Fibroblast of gingiva (primary cell): ENCODE measurements at regions not wholly inside any gene's neighbourhood (a gene's known extent, or its start where the extent isn't known, plus 50 kb on each side); places are given as distances from the start of the nearest gene placed in this dataset.
"Not testable (repeated sequence)": the region's sequence is repeated elsewhere in the genome, so short reads cannot be mapped to it uniquely, and the experiment has no call there.

Experiments
- DNase-seq: peaks from one replicate; pipeline ENCODE4 v3.0.0-alpha.2; 2011; ENCODE audit warnings: low read depth

DNA sequence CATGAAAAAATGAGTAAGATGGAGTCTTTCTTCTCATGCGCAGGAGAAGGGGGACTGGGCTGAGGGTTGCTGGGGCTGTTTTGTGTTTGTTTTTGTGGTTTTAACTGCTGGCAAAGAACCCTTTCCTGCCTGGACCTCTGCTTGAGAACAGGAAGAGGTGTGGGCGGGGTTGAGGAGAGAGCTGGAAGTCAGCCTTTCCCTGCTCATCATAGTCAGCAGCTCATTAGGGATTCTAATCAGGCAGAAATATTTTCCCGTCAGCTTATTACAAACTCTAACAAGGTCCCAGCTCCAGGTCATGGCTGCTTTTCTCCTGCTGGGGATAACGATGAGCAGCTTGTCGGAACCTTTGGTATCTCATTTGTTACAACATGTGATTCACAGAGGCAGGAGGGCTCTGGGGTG is 185.0 kb upstream of the NRXN3 start:
- no peak for DNase-seq

- DNase-seq = peak; percentile 52
These were observed 183.4 kb upstream of the NRXN3 start for GRCh38 chr14:77986773-77987172.

GRCh38 chr14:77988096-77988870 is 181.9 kb upstream of the NRXN3 start:
- peak; percentile 20 for DNase-seq

DNA sequence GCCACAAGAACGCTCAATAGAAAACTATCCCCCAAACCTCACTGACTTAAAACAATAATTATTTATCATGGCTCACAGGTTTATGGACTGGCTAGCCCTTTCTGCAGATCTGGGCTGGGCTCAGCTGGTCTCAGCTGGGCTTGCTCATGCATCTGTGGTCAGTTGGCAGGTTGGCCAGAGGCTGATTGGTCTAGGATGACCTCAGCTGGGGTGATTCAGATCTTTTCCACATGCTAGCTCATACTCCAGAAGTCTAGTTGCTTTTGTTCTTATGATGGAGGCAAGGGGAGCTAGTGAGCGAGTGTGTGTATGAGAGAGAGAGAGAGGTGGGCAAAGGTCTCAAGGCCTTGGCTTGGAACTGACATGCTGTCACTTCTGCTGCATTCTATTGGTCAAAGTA is 181.2 kb upstream of the NRXN3 start:
- DNase-seq = peak; percentile 64

DNA sequence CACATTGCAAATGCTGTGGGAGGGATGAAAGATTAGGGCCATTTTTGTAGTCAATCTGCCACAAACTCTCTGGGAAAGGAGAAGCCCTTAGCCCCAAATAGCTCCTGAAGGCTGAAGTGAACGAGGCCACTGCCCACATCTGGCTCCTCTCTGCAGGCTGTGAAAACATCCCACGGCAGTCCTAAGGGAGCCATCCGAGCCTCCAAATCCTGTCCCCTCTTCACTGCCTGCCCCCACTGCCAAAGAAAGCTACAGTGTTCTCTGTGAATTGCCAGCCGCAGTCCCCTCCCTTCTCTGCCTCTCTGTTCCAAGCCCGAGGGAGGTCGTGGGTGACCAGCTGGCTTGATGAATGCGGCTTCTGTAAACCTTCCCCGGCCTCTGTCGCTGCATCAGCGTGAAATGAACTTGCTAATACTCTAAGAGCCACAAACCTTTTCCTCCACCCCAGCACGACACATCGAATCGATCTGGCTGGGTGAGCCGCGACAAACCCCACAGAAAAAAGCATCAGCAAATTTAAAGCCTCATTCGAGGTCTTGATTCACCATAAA is 180.7 kb upstream of the NRXN3 start:
- DNase-seq = no peak

- no peak for DNase-seq
These were observed 179.8 kb upstream of the NRXN3 start for GRCh38 chr14:77990337-77990736.

- no peak for DNase-seq
These were observed 178.9 kb upstream of the NRXN3 start for GRCh38 chr14:77991128-77991772.

GRCh38 chr14:78005325-78005724 is 164.8 kb upstream of the NRXN3 start:
- peak; percentile 39 for DNase-seq

DNA sequence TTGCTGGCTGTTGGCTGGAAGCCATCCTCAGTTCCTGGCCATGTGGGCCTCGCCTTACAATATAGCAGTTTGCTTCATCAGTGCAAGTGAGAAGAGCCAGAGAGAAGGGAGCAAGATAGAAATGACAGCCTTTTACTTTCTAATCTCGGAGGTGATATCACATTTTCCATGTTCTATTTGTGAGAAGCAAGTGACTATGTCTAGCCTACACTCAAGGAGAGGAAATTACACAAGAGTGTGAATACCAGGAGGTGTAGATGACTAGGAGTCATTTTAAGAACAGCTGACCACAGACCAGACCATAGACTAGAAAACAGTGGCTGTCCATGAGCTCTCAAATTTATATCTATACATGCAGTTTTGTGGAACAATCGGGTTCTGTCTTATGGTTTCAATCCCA is 163.0 kb upstream of the NRXN3 start:
- no peak for DNase-seq

DNA sequence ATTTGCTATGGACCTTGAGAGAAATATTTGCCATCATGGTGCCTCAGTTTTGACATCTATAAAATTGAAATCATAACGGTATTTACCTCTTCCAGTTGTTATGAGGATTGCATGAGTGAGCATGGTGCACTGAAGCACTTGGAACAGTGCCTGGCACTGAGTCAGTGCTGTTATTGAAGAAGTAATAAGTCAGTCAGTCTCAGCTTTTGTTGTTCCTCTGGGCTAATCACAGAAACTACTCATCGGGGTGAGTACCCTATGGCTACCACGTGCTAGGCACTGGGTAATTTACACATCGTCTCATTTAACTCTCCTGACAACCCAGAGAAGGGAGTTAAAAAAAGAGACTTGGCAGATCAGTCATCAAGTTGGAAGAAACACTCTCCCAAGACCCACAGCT is 159.5 kb upstream of the NRXN3 start:
- peak; percentile 43 for DNase-seq

DNA sequence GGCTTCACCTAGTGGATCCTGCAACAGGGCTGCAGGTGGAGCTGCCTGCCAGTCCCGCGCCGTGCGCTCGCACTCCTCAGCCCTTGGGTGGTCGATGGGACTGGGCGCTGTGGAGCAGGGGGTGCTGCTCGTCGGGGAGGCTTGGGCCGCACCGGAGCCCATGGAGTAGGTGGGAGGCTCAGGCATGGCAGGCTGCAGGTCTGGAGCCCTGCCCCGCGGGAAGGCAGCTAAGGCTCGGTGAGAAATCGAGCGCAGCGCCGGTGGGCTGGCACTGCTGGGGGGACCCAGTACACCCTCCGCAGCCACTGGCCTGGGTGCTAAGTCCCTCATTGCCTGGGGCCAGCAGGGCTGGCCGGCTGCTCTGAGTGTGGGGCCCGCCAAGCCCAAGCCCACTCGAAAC is 156.3 kb upstream of the NRXN3 start:
- not testable (repeated sequence) for DNase-seq

DNA sequence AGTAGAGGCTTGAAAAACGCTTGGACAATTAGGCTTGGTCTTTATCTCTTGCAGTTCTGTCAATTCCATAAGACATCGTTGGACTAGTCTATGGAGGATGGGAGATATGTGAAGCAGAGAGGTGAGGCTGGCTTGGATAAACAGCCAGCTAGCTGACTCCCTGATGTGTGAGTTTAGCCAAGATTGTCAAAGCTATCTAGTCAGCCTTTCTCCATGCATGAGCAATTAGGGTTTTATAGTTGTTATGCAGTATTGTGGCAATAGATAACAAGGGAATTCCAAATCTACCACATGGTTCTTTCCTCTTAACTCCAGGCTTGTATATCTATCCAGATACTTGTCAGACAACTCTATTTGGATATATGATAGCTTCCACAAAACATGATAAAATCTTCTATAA is 153.6 kb upstream of the NRXN3 start:
- no peak for DNase-seq

DNA sequence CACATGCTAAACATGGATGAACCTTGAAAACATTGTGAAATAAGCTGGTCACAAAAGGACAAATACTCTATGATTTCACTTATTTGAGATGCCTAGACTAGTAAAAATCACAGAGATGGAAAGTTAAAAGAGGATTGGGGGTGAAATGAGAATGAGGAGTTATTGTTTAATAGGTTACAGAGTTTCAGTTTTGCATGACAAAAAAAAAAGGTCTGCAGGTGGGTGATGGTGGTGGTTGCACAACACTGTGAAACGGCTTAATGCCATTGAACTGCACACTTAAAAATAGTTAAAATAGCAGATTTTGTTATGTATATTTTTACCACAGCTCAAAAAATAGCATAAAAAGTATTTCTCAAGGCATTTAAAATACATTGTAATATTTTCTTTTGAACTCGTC is 151.9 kb upstream of the NRXN3 start:
- DNase-seq = no peak

DNA sequence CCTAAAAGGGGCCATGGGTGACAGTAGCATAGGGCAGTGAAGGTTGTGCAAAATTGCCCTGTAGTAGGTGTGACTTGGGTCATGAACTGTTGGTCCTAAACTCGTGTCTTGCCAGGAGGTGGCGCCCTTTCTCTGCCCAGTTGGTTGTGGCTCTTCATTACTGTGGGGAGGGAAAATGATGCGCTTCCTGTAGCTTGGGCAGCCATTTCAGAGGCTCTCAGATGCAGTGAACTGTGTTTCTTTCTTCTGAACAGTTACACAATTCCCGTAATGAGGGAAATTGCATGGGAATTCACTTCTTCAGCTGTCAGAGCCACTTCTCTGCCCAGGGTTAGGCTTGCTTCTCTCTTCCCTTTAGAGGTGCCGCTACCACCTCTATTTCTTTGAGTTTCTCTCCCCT is 148.1 kb upstream of the NRXN3 start:
- DNase-seq = peak; percentile 2

DNA sequence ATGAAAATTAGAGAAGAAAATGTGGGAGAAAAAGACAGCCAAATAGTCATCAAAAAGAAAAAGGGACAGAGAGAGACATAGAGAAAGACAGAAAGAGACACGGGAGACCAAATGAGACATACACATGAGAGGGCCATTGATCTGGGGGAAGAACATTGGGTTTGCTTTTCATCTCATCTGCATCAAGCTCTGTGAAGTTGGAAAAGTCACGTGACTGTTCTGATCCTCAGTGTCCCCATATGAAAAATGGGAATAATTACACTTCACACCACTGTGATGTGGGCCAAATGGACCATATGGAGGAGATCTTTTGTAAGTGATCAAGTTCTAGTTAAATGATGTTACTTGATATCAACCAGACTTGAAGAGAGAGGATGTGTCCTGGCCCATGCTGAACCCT is 147.1 kb upstream of the NRXN3 start:
- no peak for DNase-seq

GRCh38 chr14:78028471-78028870 is 141.7 kb upstream of the NRXN3 start:
- no peak for DNase-seq

DNA sequence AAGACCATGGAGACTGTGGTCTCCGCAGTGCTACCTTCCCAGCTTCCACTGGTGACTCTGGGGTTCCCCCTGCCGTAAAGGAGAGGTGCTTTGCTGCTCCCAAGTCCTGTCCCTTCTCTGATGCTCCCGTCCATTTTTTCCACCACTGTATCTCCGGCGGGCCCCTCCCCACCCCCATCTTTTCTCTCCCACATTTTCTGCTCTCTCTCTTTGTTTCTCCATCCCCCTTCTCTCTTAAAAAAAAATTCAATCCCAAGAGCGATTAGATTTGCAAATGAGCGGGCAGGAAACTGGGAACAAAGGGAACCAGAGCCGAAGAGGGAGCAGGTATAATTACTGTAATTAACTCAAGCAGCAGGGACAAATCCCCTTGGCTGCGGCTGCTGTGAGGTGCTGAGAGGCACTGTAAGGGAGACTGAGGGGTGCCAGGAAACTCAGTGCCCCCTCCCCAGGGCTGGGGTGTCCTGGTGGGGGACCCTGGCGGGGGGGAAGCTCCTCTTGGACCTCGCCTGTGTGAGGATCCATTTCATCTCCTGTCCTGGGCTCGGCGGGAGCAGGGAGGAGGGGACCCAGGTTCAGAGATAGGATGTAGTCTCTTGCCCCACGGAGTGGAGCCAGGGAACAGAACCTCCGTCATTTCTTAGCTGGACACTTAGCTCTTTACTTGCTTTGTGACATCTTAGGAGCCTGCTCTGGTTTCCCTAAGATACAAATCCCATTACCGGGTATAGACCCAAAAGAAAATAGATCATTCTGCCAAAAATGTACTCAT is 140.4 kb upstream of the NRXN3 start:
- DNase-seq = no peak

- DNase-seq = no peak
These were observed 126.8 kb upstream of the NRXN3 start for GRCh38 chr14:78043349-78043748.

GRCh38 chr14:78048120-78048519 is 122.1 kb upstream of the NRXN3 start:
- DNase-seq = no peak

GRCh38 chr14:78056890-78057289 is 113.3 kb upstream of the NRXN3 start:
- not testable (repeated sequence) for DNase-seq

DNA sequence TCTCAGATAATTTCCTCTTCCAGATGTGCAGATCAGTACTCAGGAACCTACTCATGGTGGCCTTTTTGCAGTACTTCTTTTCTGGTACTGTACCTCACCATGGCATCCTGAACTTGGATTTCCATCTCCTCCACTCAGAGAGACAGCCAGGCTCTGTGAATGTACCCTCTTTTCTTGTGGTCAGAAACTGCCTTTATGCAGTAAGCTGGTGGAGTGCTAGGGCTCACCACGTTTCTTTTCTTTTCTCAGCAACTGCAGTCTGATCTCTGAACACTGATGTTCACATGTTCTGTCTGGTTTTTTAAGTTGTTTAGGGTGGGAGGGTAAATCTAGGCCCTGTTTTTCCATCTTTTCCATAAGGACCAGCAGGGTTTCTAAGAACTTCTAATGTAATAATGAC is 99.8 kb upstream of the NRXN3 start:
- DNase-seq = no peak

DNA sequence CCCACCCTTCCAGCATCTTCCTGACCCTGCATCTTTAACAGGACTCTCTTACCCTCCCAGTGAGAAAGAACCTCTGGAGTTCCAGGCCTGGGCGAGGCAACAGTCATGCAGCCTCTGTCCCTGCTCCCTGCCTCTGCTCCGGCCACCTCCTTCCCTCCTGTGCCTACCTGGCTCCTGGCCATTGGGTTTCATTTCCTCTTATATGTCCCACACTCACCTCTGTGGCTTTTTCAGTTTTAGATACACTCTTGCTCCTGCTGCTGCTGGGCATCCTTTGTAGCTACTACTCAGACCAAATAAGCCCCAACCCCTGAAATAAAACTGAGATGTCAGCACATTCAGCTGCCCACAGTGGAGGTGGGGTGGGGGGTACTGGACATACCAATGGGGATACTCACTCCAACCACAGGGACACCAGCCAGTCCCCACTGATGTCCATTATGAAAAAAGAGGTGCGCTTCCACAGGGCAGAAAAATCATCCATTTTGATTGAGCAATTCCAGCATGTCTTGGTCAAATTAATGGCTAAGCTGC is 99.1 kb upstream of the NRXN3 start:
- no peak for DNase-seq

GRCh38 chr14:78073028-78073427 is 97.1 kb upstream of the NRXN3 start:
- DNase-seq = no peak
